Ovary (tissue), 7 donors: ENCODE measurements at regions not wholly inside any gene's neighbourhood (a gene's known extent, or its start where the extent isn't known, plus 50 kb on each side); places are given as distances from the start of the nearest gene placed in this dataset.

Experiments used
- DNase-seq, 5 donors: peaks; one replicate each; pipeline ENCODE4 v3.0.0-alpha.2; 2019 to 2020
- H3K27ac ChIP-seq, 2 donors: fragments of 200-600 bp; one replicate each; pipeline versions ENCODE4 v1.5.1 to v1.8.0; 2019 to 2022
- H3K27me3 ChIP-seq: fragments of 200-600 bp; one replicate; pipeline ENCODE4 v1.8.0; 2022
- H3K36me3 ChIP-seq: fragments of 200-600 bp; sonication (generic); one replicate; pipeline ENCODE4 v1.5.1; 2019
- H3K4me1 ChIP-seq: one replicate; pipeline ENCODE4 v1.8.1; 2013; ENCODE audit warnings: mild to moderate bottlenecking, moderate library complexity; ENCODE audit not compliant: insufficient read depth
- H3K4me3 ChIP-seq: fragments of 200-600 bp; sonication (generic); one replicate; pipeline ENCODE4 v1.5.1; 2017
- H3K9me3 ChIP-seq, 2 donors: fragments of 200-600 bp in 1 of 2; sonication (generic) in 1 of 2; one replicate each; pipeline versions ENCODE4 v1.5.1 to v1.8.1; 2013 to 2019; ENCODE audit warnings: mild to moderate bottlenecking in 1 of 2, moderate library complexity in 1 of 2
- CTCF ChIP-seq, 3 donors: fragments of 450-650 bp in 2 of 3; fragments of 200-600 bp in 1 of 3; IDR thresholded peaks; one replicate each; pipeline versions ENCODE4 v1.5.1 to v1.8.0; 2016 to 2022; ENCODE audit warnings: antibody characterized with exemption in 3 of 3, mild to moderate bottlenecking in 1 of 3
- EP300 ChIP-seq: sonication (generic); formaldehyde crosslinking; IDR thresholded peaks from one replicate; pipeline ENCODE4 v1.6.1; 2017; ENCODE audit warnings: antibody characterized with exemption
- POLR2A ChIP-seq: fragments of 450-650 bp; IDR thresholded peaks from one replicate; pipeline ENCODE4 v1.6.1; 2017; ENCODE audit warnings: antibody characterized with exemption, mild to moderate bottlenecking, moderate library complexity
- WGBS, 3 donors: extraction: QIAGEN DNeasy Blood & Tissue Kit in 1 of 3; methylation state at CpG; one replicate each; pipeline versions ENCODE4 v1.1.5 to v1.1.7; 2013 to 2017; 5-methylcytosine and 5-hydroxymethylcytosine counted together
- intact Hi-C, 4 donors: fragments of 100-400 bp; cut with DNase I; formaldehyde crosslinking; loops; one replicate each; pipeline versions ENCODE4 v1.11.0 to v1.15.1; 2022 to 2023
- donor health status: DM: no; HTN: no; CAD: no; lungs with moderate emphysema.
- donor health status: DM: no; HTN: no; CAD: no.
- donor health status: Bipolar disorder and iron deficiency.
- donor health status: DM: no; HTN: no; CAD: no.
- donor health status: DM: yes; HTN: yes; CAD: no.

GRCh38 chr12:24268663-24269186 is 319.3 kb upstream of the SOX5 start:
- DNase-seq = no peak
- Histone ChIP-seq H3K36me3 (no peaks in the 10 kb centered on the region), H3K9me3 (no peaks in the 10 kb centered on the region), H3K4me1 (no peaks in the 10 kb centered on the region), H3K27ac (no peak overlapping the region), H3K4me3 (no peak overlapping the region), H3K27me3 (no peaks in the 10 kb centered on the region)
- WGBS, 3 donors = 93 to 97% (median 94%) methylated on average over 1 of the region's 1 CpG
- TF ChIP-seq POLR2A = no peak
- intact Hi-C loops = no loop called here

- WGBS, 3 donors = 67 to 78% (median 70%) methylated on average over 2 of the region's 2 CpGs
- Histone ChIP-seq H3K27ac (no peak overlapping the region), H3K36me3 (no peaks in the 10 kb centered on the region), H3K9me3 (no peaks in the 10 kb centered on the region), H3K27me3 (no peaks in the 10 kb centered on the region), H3K4me1 (no peaks in the 10 kb centered on the region), H3K4me3 (no peak overlapping the region)
- DNase-seq = no peak
- TF ChIP-seq CTCF (IDR thresholded peaks at IDR 0.05) (no peak), EP300 (no peak)
- intact Hi-C loops = no loop called here
Measured at GRCh38 chr12:24266982-24267381, 317.5 kb upstream of the SOX5 start.

- Histone ChIP-seq H3K9me3 (no peaks in the 10 kb centered on the region), H3K4me3 (no peak overlapping the region), H3K27me3 (no peaks in the 10 kb centered on the region), H3K4me1 (no peaks in the 10 kb centered on the region), H3K36me3 (no peaks in the 10 kb centered on the region), H3K27ac (no peak overlapping the region)
- no peak for TF ChIP-seq POLR2A
- no peak for TF ChIP-seq EP300
- TF ChIP-seq CTCF (IDR thresholded peaks at IDR 0.05) = no peak
- 86 to 90% (median 86%) methylated on average over 4 of the region's 4 CpGs for WGBS, 3 donors
- DNase-seq = no peak
- intact Hi-C loops = no loop called here
Measured at GRCh38 chr12:24256684-24257083, 307.2 kb upstream of the SOX5 start.

- no peak for DNase-seq
- Histone ChIP-seq H3K36me3 (no peaks in the 10 kb centered on the region), H3K9me3 (no peaks in the 10 kb centered on the region), H3K27me3 (no peaks in the 10 kb centered on the region), H3K4me3 (no peak overlapping the region), H3K4me1 (no peaks in the 10 kb centered on the region), H3K27ac (no peak overlapping the region)
- 77 to 83% (median 83%) methylated on average over 7 of the region's 7 CpGs for WGBS, 3 donors
- intact Hi-C loops = no loop called here
- no peak for TF ChIP-seq EP300
- TF ChIP-seq POLR2A = no peak
- TF ChIP-seq CTCF (IDR thresholded peaks at IDR 0.05) = no peak
Measured at GRCh38 chr12:24255920-24256665, 306.6 kb upstream of the SOX5 start.

- Histone ChIP-seq H3K4me3 (no peak overlapping the region), H3K9me3 (no peaks in the 10 kb centered on the region), H3K4me1 (no peaks in the 10 kb centered on the region), H3K27me3 (no peaks in the 10 kb centered on the region), H3K27ac (no peak overlapping the region), H3K36me3 (no peaks in the 10 kb centered on the region)
- TF ChIP-seq POLR2A (no peak), EP300 (no peak), CTCF (IDR thresholded peaks at IDR 0.05) (no peak)
- intact Hi-C loops = no loop called here
- no peak for DNase-seq
- WGBS, 3 donors = 34 to 54% (median 45%) methylated on average over 4 of the region's 4 CpGs
Measured at GRCh38 chr12:24252602-24253001, 303.1 kb upstream of the SOX5 start.
